K562 (cell line): ENCODE measurements at regions not wholly inside any gene's neighbourhood (a gene's known extent, or its start where the extent isn't known, plus 50 kb on each side); places are given as distances from the start of the nearest gene placed in this dataset.

Source experiments
- ATAC-seq: fragments of 200-7000 bp; cut with Tn5 transposase; 3 replicates; pipeline ENCODE4 v1.9.1; 2020; ENCODE audit warnings: moderate library complexity
- BruUV-seq: library from RNA; stranded (reverse); fragments of 400-500 nt; replicated peaks from 2 replicates; lab custom pipeline; 2021; lab: Mats Ljungman, UMichigan
- CTCF ChIA-PET: fragments of 300-600 bp; formaldehyde crosslinking; extraction: SDS; loops from one replicate; lab custom pipeline; 2021; ENCODE audit warnings: low intra/inter-chr PET ratio; lab: Yijun Ruan, JAX
- POLR2A ChIA-PET: fragments of 300-600, 350-650 bp; sonication (Branson Sonifier 250); formaldehyde crosslinking; extraction: SDS; loops from one replicate; lab custom pipeline; 2021; ENCODE audit warnings: antibody characterized with exemption, inconsistent platforms; lab: Yijun Ruan, JAX
- DNase-seq, 4 experiments: peaks; one replicate each; pipeline versions ENCODE4 v3.0.0 to v3.0.0-alpha.2; 2011 to 2018; ENCODE audit warnings: low spot score in 3 of 4, mixed read lengths in 3 of 4; ENCODE audit errors: extremely low read depth in 1 of 4
- FAIRE-seq: peaks from 2 replicates; lab custom pipeline; 2011; peaks lifted over from hg19 to GRCh38; lab: Jason Lieb, UNC
- H2AFZ ChIP-seq: 2 replicates; pipeline ENCODE4 v1.6.0; 2011; ENCODE audit warnings: low read depth, low read length, control low read depth, inconsistent platforms
- H3K27ac ChIP-seq: fragments of 200-600 bp; 3 replicates; pipeline ENCODE4 v1.8.0; 2011; ENCODE audit warnings: low read depth, mild to moderate bottlenecking, control low read depth, inconsistent platforms, low read length, moderate library complexity, mixed read lengths; ENCODE audit errors: extremely low read depth
- H3K27me3 ChIP-seq, 2 experiments: fragments of 300-600 bp in 1 of 2; 2 replicates in 1 of 2; 3 replicates in 1 of 2; pipeline versions ENCODE4 v1.6.0 to v1.8.0; 2011; ENCODE audit warnings: inconsistent platforms in 2 of 2, low read length in 2 of 2, mild to moderate bottlenecking in 1 of 2, mixed read lengths in 1 of 2, moderate library complexity in 1 of 2; ENCODE audit not compliant: control insufficient read depth in 2 of 2, insufficient read depth in 2 of 2
- H3K36me3 ChIP-seq: fragments of 300-600 bp; 3 replicates; pipeline ENCODE4 v1.8.0; 2011; ENCODE audit warnings: mild to moderate bottlenecking, low read length, inconsistent platforms; ENCODE audit not compliant: control insufficient read depth, insufficient read depth
- H3K4me1 ChIP-seq, 2 experiments: fragments of 200-600 bp in 1 of 2; replicated peaks in 1 of 2; 2 replicates in 1 of 2; 3 replicates in 1 of 2; pipeline versions ENCODE4 v1.5.1 to v1.8.0; 2011; ENCODE audit warnings: inconsistent platforms in 2 of 2, low read length in 2 of 2, mild to moderate bottlenecking in 1 of 2, mixed read lengths in 1 of 2, moderate library complexity in 1 of 2; ENCODE audit not compliant: control insufficient read depth in 2 of 2, insufficient read depth in 2 of 2
- H3K4me2 ChIP-seq: 2 replicates; pipeline ENCODE4 v1.6.1; 2011; ENCODE audit warnings: low read length, control low read depth, inconsistent platforms, mixed read lengths; ENCODE audit not compliant: insufficient read depth
- H3K4me3 ChIP-seq: fragments of 200-600 bp; sonication (generic), shearing (Covaris generic); 2 replicates; pipeline ENCODE4 v1.5.1; 2016; ENCODE audit warnings: control low read depth, inconsistent platforms
- H3K79me2 ChIP-seq: fragments of 200-600 bp; 3 replicates; pipeline ENCODE4 v1.8.0; 2011; ENCODE audit warnings: low read length, inconsistent platforms; ENCODE audit not compliant: control insufficient read depth, insufficient read depth
- H3K9ac ChIP-seq, 2 experiments: 2 replicates each; pipeline versions ENCODE4 v1.6.0 to v1.6.1; 2011; ENCODE audit warnings: low read depth in 2 of 2, low read length in 2 of 2, control low read depth in 1 of 2, inconsistent platforms in 1 of 2, mild to moderate bottlenecking in 1 of 2, mixed read lengths in 1 of 2; ENCODE audit not compliant: insufficient read depth in 1 of 2
- H3K9me1 ChIP-seq: one replicate; pipeline ENCODE4 v1.6.0; 2011; ENCODE audit warnings: inconsistent platforms, mild to moderate bottlenecking, low read length, moderate library complexity; ENCODE audit not compliant: control insufficient read depth, insufficient read depth
- H3K9me3 ChIP-seq: replicated peaks from 2 replicates; pipeline ENCODE4 v1.5.1; 2011; ENCODE audit warnings: low read depth, low read length, inconsistent platforms; ENCODE audit not compliant: control insufficient read depth, insufficient read depth
- H4K20me1 ChIP-seq: replicated peaks from 2 replicates; pipeline ENCODE4 v1.6.1; 2011; ENCODE audit warnings: low read length, inconsistent platforms, mixed read lengths; ENCODE audit not compliant: control insufficient read depth, insufficient read depth
- CCNT2 ChIP-seq: IDR thresholded peaks from 2 replicates; pipeline ENCODE4 v1.6.1; 2011; ENCODE audit warnings: borderline replicate concordance, low read depth, mild to moderate bottlenecking, moderate library complexity, mixed read lengths, low read length; ENCODE audit not compliant: insufficient read length; ENCODE audit errors: extremely low read depth
- CEBPG ChIP-seq, 3 experiments: fragments of 200-800 bp in 1 of 3; sonication (Bioruptor generic) in 1 of 3; sonication (generic) in 1 of 3; formaldehyde crosslinking in 1 of 3; IDR thresholded peaks in 2 of 3; conservative IDR thresholded peaks in 1 of 3; 2 replicates each; pipeline versions ENCODE4 v1.6.1 to v1.8.0; 2016 to 2022; ENCODE audit warnings: missing compliant biosample characterization in 2 of 3, missing genetic modification characterization in 2 of 3, mild to moderate bottlenecking in 1 of 3, missing genetic modification reagents in 1 of 3
- CHD2 ChIP-seq: IDR thresholded peaks from 2 replicates; pipeline ENCODE4 v1.6.1; 2011; ENCODE audit warnings: low read depth, low read length
- IRF2 ChIP-seq: sonication (generic); formaldehyde crosslinking; IDR thresholded peaks from 2 replicates; pipeline ENCODE4 v1.8.1; 2022; ENCODE audit warnings: mild to moderate bottlenecking, missing genetic modification reagents
- MCM2 ChIP-seq: fragments of 450-650 bp; IDR thresholded peaks from 2 replicates; pipeline ENCODE4 v1.6.1; 2017; ENCODE audit warnings: low read depth, mild to moderate bottlenecking
- NFATC3 ChIP-seq: fragments of 450-650 bp; IDR thresholded peaks from 2 replicates; pipeline ENCODE4 v1.6.1; 2017; ENCODE audit warnings: mild to moderate bottlenecking
- SETDB1 ChIP-seq: IDR thresholded peaks from one replicate; pipeline ENCODE4 v1.6.1; 2012; ENCODE audit warnings: low read length, control low read depth, inconsistent platforms
- USF2 ChIP-seq: sonication (generic); formaldehyde crosslinking; IDR thresholded peaks from 2 replicates; pipeline ENCODE4 v1.5.0; 2020; ENCODE audit warnings: missing genetic modification reagents
- ZBTB12 ChIP-seq: fragments of 250-450 bp; sonication (Bioruptor Pico); IDR thresholded peaks from 2 replicates; pipeline ENCODE4 v1.4.0; 2020
- ZNF280A ChIP-seq: fragments of 450-650 bp; IDR thresholded peaks from 2 replicates; pipeline ENCODE4 v1.6.1; 2018; ENCODE audit warnings: mild to moderate bottlenecking, low read depth; ENCODE audit not compliant: partially characterized antibody
- ZNF609 ChIP-seq: sonication (generic); formaldehyde crosslinking; IDR thresholded peaks from 2 replicates; pipeline ENCODE4 v1.8.1; 2023; ENCODE audit warnings: missing genetic modification reagents, mild to moderate bottlenecking, borderline replicate concordance
- ZNF76 ChIP-seq: fragments of 250-450 bp; sonication (Bioruptor Pico); IDR thresholded peaks from 2 replicates; pipeline ENCODE4 v1.4.0; 2020; ENCODE audit warnings: mild to moderate bottlenecking, moderate library complexity, borderline replicate concordance
- WGBS: fragments of 100-300 bp; shearing (Covaris generic); methylation state at CpG from one replicate; pipeline ENCODE4 v1.1.6; 2016; ENCODE audit warnings: low coverage, mixed read lengths; ENCODE audit not compliant: insufficient coverage; ENCODE audit errors: missing lambda C conversion rate; 5-methylcytosine and 5-hydroxymethylcytosine counted together
- in situ Hi-C: fragments of 300-500 bp; cut with MboI; formaldehyde crosslinking; loops from 4 replicates; pipeline ENCODE4 v1.15.0; 2018; ENCODE audit warnings: inconsistent platforms, mixed read lengths
- intact Hi-C: fragments of 100-400 bp; cut with micrococcal nuclease; formaldehyde crosslinking; loops from 2 replicates; pipeline ENCODE4 v1.14.2; 2022

- H3K36me3 ChIP-seq = no peaks in the 10 kb centered on the region
- 0% methylated on average over 3 of the region's 3 CpGs for WGBS
- CTCF ChIA-PET = no interaction called here
- no peaks in the 10 kb centered on the region for H4K20me1 ChIP-seq
- no peak overlapping the region for H3K27ac ChIP-seq
- H3K4me1 ChIP-seq = no peaks in the 10 kb centered on the region
- no TSS peak for BruUV-seq
- no peak for TF ChIP-seq ZNF76 (CRISPR knock-in tag)
- no peak for TF ChIP-seq SETDB1
- no peak for TF ChIP-seq ZNF609
- no peak for TF ChIP-seq ZBTB12 (CRISPR knock-in tag)
- TF ChIP-seq USF2 = no peak
- TF ChIP-seq CEBPG (CRISPR knock-in tag; IDR thresholded peaks at IDR 0.05) = no peak
- TF ChIP-seq CEBPG (tag; conservative IDR thresholded peaks at IDR 0.05 in 1 of 2, IDR thresholded peaks at IDR 0.05 in 1 of 2) = no peak
- no peak for TF ChIP-seq CCNT2
- TF ChIP-seq CHD2 = no peak
- no peak for TF ChIP-seq NFATC3
- no peak for TF ChIP-seq IRF2 (CRISPR knock-in tag)
- TF ChIP-seq ZNF280A = no peak
- no peak for TF ChIP-seq MCM2
- no peaks in the 10 kb centered on the region for H3K27me3 ChIP-seq
- H3K9me3 ChIP-seq = peaks cover 4% of the 10 kb centered on the region; the same call in 1 of the 2 replicates
- no peak overlapping the region for H3K4me2 ChIP-seq
- H3K79me2 ChIP-seq = no peaks in the 10 kb centered on the region
- no peak overlapping the region for H3K9ac ChIP-seq
- H2AFZ ChIP-seq = no peak overlapping the region
- no peaks in the 10 kb centered on the region for H3K9me1 ChIP-seq
- no peak overlapping the region for H3K4me3 ChIP-seq
- in situ Hi-C loops = no loop called here
- POLR2A ChIA-PET = no interaction called here
- intact Hi-C loops = no loop called here
- FAIRE-seq = no peak
- ATAC-seq = no peak
- DNase-seq = no peak
These were observed 807.6 kb downstream of the DNAJB9 start for GRCh38 chr7:109377076-109377884.
